Prostate gland (tissue), 2 donors: ENCODE measurements at regions not wholly inside any gene's neighbourhood (a gene's known extent, or its start where the extent isn't known, plus 50 kb on each side); places are given as distances from the start of the nearest gene placed in this dataset.

Experiments used
- POLR2A ChIP-seq: fragments of 450-650 bp; IDR thresholded peaks from one replicate; pipeline ENCODE4 v1.6.1; 2016; ENCODE audit warnings: antibody characterized with exemption, mild to moderate bottlenecking
- POLR2AphosphoS5 ChIP-seq: sonication (generic); formaldehyde crosslinking; IDR thresholded peaks from one replicate; pipeline ENCODE4 v1.6.1; 2017; ENCODE audit warnings: antibody characterized with exemption
- TF ChIP-seq, protein P1 (sequence below), 4 experiments: fragments of 200-600 bp in 2 of 4; fragments of 450-650 bp in 2 of 4; sonication (generic) in 2 of 4; IDR thresholded peaks; 1 replicate in 3 of 4; 2 replicates in 1 of 4; pipeline ENCODE4 v1.5.1; 2016 to 2019; ENCODE audit warnings: antibody characterized with exemption in 4 of 4, mild to moderate bottlenecking in 2 of 4, moderate library complexity in 2 of 4

DNA sequence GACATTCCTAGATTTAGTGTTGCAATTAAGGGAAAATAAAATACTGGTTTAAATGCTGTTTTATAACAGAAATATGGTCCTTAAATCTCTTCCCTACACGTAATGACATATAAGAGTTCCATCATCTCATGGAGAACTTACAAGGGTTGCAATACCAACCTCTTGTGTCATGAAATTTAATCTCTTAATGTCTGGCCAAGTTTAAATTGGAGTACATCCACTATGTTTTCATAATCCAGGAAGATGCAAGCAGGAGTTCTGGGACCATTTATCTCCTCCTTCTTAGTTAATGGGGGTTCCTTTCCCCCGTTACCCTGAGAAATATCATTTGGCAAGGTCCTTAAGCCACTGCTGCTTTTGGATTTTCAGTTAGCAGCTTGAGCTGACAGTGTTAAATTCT is 126.0 kb upstream of the ACVR2A start:
- TF ChIP-seq POLR2A (no peak), POLR2AphosphoS5 (no peak)
- TF ChIP-seq, protein P1, sequence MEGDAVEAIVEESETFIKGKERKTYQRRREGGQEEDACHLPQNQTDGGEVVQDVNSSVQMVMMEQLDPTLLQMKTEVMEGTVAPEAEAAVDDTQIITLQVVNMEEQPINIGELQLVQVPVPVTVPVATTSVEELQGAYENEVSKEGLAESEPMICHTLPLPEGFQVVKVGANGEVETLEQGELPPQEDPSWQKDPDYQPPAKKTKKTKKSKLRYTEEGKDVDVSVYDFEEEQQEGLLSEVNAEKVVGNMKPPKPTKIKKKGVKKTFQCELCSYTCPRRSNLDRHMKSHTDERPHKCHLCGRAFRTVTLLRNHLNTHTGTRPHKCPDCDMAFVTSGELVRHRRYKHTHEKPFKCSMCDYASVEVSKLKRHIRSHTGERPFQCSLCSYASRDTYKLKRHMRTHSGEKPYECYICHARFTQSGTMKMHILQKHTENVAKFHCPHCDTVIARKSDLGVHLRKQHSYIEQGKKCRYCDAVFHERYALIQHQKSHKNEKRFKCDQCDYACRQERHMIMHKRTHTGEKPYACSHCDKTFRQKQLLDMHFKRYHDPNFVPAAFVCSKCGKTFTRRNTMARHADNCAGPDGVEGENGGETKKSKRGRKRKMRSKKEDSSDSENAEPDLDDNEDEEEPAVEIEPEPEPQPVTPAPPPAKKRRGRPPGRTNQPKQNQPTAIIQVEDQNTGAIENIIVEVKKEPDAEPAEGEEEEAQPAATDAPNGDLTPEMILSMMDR (IDR thresholded peaks at IDR 0.05), result no peak
